Neuron (in vitro differentiated cells): ENCODE measurements at regions not wholly inside any gene's neighbourhood (a gene's known extent, or its start where the extent isn't known, plus 50 kb on each side); places are given as distances from the start of the nearest gene placed in this dataset.

ENCODE experiments used
- H2AFZ ChIP-seq: one replicate; pipeline ENCODE4 v1.6.1; 2013; ENCODE audit warnings: low read depth, mild to moderate bottlenecking, inconsistent platforms, low read length, moderate library complexity
- H3K27me3 ChIP-seq: one replicate; pipeline ENCODE4 v1.6.1; 2013; ENCODE audit warnings: low read length; ENCODE audit not compliant: insufficient read depth
- H3K36me3 ChIP-seq: one replicate; pipeline ENCODE4 v1.6.1; 2013; ENCODE audit warnings: low read length; ENCODE audit not compliant: insufficient read depth
- H3K4me1 ChIP-seq: one replicate; pipeline ENCODE4 v1.6.1; 2013; ENCODE audit warnings: low read length; ENCODE audit not compliant: insufficient read depth
- H3K4me3 ChIP-seq: 2 replicates; pipeline ENCODE4 v1.5.1; 2013; ENCODE audit warnings: mild to moderate bottlenecking, low read length, moderate library complexity
- H3K9me3 ChIP-seq: one replicate; pipeline ENCODE4 v1.6.1; 2013; ENCODE audit warnings: low read length

DNA sequence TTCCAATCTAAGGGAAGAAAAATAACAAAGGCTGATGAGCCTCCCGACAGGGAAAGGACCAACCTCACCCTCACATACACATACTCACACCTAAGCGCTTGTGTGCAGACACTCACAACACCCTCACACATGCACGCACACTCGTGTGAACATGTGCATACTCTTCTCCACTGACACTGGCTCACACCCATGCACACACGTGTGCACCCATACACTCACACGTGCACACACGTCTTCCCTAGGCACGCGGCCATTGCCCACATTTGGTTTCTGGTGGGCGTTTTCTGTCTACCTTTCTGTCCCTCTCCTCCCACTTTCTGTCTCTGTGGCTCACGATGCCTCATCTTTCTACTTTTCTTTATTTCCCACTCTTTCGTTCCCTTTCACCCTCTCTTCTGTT lies 169.7 kb upstream of the MVB12B start:
- Histone ChIP-seq H2AFZ (no peak overlapping the region), H3K27me3 (no peaks in the 10 kb centered on the region), H3K4me3 (no peak overlapping the region), H3K9me3 (no peaks in the 10 kb centered on the region), H3K36me3 (no peaks in the 10 kb centered on the region), H3K4me1 (no peaks in the 10 kb centered on the region)

DNA sequence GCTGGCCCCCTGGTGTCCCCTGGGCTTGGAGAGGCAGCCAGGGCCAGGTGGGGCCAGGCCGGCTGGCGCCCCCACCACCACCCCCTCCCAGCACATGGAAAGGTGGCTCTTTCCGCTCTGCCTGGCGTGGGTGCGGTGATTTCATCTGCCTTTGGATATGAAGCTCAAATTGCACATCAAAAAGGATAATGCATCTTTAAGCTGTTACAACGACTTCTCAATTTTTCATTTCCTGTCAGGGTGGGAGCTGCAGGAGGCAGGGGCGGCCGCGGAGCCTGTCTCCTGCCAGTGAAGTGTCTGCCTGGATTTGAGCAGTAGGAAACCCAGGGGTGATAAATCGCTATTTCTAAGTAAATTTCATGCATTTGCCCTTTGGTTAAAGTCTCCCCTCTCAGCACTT lies 169.2 kb upstream of the MVB12B start:
- H3K4me1 ChIP-seq = no peaks in the 10 kb centered on the region
- no peak overlapping the region for H2AFZ ChIP-seq
- no peaks in the 10 kb centered on the region for H3K36me3 ChIP-seq
- H3K4me3 ChIP-seq = no peak overlapping the region
- H3K9me3 ChIP-seq = no peaks in the 10 kb centered on the region
- H3K27me3 ChIP-seq = no peaks in the 10 kb centered on the region

DNA sequence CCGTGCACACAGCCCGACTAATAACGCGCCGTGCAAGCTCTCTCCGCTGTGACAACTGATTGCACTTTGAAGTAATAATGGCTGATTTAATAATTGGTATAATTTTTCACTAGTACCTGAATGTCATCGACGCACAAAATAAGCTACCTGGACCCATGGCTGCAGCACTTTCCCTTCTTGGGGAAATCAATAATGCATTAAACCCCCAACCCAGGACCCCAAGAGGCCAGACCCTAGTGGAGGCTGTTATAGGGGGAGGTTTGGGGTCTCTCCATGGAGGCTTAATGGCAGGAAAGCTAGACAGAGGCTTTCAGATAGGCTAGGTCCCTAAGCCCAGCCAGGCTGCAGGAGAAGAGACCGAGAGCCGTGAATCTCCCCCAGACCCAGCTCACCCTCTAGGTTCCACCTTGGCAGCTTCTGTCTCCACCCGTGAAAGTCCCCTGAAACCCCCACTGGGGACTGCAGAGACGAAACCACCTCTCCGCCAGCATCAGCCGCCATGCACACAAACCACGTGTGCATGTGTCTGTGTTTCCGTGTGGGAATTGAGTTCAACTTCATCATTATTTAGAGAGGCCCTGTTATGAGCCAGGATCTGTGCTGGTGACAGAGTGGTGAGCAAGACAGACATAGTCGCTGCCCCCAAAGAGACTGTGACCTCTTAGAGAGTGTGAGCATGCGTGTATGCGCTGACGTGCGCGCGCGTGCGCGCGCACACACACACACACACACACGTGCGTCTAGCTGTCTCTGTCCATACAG lies 168.6 kb upstream of the MVB12B start:
- no peak overlapping the region for H3K4me3 ChIP-seq

DNA sequence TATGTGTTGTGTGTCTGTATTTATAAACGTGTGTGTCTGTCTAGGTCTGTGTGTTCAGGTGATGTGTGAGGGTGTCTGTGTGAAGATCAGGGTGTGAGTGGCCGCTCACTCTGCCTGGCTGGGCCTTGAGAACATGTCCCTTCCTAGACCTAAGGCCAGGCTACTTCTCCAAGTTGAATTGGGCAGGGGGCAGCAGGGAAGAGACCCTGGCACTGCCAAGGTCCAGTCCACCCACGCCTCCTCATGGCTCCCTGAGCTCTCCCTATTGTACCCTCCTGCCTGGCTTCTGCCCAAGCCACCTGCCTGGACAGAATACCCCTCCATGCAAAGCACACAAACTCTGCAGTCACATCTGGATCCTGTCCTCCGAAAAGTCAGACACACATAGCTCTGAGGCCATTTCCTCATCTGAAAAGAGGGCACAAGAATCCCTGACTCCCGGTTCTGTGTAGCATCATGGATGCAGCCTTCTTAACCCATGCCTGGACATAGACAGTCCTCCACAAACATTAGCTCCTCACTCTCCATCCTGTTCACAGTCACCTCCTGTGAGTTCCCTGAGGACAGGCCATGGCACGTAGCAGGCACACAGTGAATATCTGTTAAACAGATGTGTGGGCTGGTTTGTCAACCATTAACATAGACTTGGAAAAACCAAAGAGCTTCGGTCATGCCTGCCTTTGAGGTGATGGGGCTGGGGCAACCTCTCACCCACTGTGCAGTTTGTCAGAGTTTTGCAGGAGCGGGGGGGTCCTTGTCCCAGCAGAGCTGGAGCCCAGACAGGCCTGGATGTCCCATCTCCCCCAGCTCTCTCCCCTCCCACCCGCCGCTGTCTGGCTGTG lies 167.8 kb upstream of the MVB12B start:
- no peaks in the 10 kb centered on the region for H3K4me1 ChIP-seq
- no peak overlapping the region for H2AFZ ChIP-seq
- no peaks in the 10 kb centered on the region for H3K27me3 ChIP-seq
- H3K36me3 ChIP-seq = no peaks in the 10 kb centered on the region
- H3K4me3 ChIP-seq = no peak overlapping the region
- no peaks in the 10 kb centered on the region for H3K9me3 ChIP-seq

More for the DNA sequence above, 168.6 kb upstream of the MVB12B start:
- Histone ChIP-seq H3K36me3 (no peaks in the 10 kb centered on the region), H3K27me3 (no peaks in the 10 kb centered on the region), H3K4me1 (no peaks in the 10 kb centered on the region), H2AFZ (no peak overlapping the region), H3K9me3 (no peaks in the 10 kb centered on the region)

DNA sequence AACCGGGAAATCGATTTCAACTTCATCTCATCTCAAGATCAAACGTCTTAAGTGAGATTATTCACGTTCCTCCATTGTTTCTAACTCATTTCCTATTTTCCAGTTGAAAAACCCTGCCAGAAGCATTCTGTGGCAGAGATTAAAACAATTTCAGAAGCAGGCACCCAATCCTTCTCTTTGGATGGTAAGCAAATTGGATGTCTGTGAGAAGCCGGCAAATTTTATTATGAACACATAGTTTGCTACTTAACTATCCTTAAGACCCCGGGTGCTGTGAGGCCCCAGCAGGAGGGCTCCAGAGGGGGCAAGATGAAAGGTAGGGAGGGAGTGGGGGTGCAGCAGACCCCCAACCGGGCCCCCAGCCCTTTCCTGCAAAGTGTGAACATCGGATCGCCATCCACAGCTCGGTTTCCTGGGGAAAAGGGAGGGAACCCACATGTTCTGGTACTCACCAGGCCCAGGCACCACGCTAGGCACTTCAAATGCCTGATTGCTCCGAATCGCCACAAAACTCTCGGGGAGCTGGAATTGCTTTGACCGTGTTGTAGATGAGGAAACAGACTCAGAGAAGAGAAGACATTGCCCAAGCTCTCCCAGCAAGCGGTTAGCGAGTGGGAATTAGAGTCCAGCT lies 167.1 kb upstream of the MVB12B start:
- Histone ChIP-seq H3K36me3 (no peaks in the 10 kb centered on the region), H2AFZ (no peak overlapping the region), H3K27me3 (no peaks in the 10 kb centered on the region), H3K4me1 (no peaks in the 10 kb centered on the region), H3K4me3 (no peak overlapping the region), H3K9me3 (no peaks in the 10 kb centered on the region)

DNA sequence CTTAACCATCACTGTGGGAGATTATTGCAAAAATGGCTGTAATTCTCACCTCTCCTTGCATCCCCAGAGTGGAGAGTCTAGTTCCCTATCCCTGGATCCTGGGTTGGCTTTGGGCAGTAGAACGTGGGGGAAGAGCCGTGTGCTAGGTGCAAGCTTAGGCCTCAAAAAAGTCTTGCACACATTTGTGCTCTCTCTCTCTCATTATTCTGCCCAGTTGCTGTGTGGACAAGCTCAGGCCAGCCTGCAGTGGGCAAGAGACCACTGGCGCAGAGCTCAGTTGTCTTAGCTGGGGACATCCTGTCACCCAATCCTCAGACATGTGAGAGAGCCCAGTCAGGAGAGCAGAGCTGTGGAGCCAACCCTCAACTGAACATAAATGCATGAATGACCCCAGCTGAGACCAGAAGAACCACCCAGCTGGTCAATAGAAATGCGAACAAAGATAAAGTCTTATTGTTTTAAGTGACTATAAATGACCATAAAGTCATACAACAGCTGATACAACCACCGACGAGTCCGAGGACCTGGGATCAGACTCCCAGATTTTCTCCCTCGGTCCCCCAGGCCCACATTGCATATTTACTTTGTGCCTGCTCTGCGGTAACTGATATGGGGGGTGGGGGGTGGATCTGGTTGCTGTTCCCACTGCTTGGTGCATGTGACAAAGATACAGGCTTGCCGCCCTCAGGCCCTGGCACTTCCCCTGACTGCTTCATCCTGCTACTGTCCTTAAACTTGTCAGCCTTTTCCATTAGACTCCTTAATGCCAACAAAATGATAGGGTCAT lies 166.4 kb upstream of the MVB12B start:
- no peaks in the 10 kb centered on the region for H3K9me3 ChIP-seq
- H3K27me3 ChIP-seq = no peaks in the 10 kb centered on the region
- H3K4me3 ChIP-seq = no peak overlapping the region
- no peaks in the 10 kb centered on the region for H3K36me3 ChIP-seq
- H3K4me1 ChIP-seq = no peaks in the 10 kb centered on the region
- H2AFZ ChIP-seq = no peak overlapping the region

DNA sequence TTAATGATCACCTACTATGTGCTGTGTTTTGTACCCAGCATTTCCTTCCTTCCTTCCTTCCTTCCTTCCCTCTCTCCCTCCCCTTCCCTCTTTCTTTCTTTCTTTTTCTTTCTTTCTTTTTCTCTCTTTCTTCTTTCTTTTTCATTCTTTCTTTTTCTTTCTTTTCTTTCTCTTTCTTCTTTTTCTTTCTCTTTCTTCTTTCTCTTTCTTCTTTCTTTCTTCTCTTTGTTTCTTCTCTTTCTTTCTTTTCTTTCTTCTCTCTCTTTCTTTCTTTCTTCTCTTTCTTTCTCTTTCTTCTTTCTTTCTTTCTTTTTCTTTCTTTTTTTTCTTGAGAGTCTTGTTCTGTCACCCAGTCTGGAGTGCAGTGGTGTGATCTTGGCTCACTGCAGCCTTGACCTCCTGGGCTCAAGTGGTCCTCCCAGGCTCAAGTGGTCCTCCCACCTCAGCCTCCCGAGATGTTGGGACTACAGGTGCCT lies 165.7 kb upstream of the MVB12B start:
- Histone ChIP-seq H3K4me1 (no peaks in the 10 kb centered on the region), H3K36me3 (no peaks in the 10 kb centered on the region), H2AFZ (no peak overlapping the region), H3K27me3 (no peaks in the 10 kb centered on the region), H3K9me3 (no peaks in the 10 kb centered on the region), H3K4me3 (no peak overlapping the region)

DNA sequence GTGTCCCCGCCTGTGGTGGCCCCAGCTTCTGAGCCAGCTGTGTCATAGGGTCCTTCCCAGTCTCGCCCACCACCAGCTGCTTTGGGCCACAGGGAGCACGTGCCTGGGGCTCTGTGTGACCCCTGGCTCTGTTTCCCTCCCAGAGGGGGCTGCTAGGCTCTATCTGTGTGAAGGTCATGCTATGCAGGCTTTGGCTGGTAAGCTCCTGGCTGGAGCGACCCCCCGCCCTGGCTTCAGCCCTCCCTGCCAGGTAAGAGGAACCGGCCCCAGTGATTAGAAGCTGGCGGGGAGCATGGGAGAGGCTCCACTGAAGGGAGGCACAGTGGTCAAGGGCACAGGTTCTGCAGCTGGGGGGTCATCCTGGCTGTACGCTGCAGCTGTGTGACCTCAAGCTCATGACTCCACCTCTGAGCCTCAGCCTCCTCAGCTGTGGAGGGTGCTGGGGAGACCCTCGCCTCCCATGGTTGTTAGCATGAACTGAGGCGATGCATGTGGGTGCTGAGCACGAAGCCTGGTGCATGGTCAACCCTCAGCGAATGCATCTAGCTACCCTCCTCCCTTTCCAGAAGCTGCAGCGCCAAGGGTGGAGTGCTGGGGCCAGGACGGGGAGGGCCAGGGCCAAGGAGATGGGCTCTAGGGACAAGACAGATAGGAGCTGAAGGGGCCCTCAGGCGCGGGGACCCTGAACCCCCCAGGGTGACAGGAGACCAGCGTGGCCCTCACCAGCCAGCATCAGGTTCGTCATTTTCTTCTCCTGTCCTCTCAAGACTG lies 163.8 kb upstream of the MVB12B start:
- Histone ChIP-seq H3K27me3 (no peaks in the 10 kb centered on the region), H3K36me3 (no peaks in the 10 kb centered on the region), H3K4me3 (no peak overlapping the region), H3K9me3 (no peaks in the 10 kb centered on the region), H3K4me1 (no peaks in the 10 kb centered on the region), H2AFZ (no peak overlapping the region)

DNA sequence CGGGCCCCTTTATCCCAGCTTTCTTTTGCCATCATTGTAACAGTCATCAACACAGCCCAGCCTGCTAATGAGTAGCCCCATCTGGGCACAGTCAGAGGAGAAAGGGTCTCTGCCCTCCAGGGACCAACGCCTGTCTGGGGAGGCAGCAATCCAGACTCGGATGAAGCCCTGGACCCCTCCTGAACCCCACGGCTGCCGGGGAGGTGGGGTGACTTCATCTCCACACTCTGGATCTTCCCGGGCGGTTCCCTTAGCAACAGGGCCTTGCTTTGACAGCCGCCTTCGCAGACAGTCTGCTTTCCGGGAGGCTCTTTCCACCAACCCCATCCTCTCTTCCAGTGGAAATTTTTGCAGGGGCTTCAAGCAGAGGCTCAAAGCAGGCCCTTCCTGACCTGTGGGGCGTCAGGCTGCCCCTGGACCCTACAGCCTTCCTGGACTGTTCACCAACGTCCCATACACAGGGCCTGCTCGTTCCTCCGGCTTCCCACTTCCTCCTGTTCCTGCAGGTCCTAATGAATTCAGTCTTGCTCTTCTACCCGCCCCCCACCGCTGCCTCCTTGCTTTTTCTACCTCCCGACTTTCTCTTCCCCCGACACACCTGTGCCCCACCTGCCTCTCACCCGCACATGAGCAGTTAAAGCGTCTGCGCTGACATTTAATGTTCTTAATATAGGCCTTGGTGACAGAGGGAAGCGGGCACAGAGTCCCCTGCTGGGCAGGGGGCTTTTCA lies 161.7 kb upstream of the MVB12B start:
- no peaks in the 10 kb centered on the region for H3K9me3 ChIP-seq
- no peaks in the 10 kb centered on the region for H3K4me1 ChIP-seq
- H2AFZ ChIP-seq = no peak overlapping the region
- no peak overlapping the region for H3K4me3 ChIP-seq
- H3K27me3 ChIP-seq = peaks cover 2% of the 10 kb centered on the region
- H3K36me3 ChIP-seq = no peaks in the 10 kb centered on the region

DNA sequence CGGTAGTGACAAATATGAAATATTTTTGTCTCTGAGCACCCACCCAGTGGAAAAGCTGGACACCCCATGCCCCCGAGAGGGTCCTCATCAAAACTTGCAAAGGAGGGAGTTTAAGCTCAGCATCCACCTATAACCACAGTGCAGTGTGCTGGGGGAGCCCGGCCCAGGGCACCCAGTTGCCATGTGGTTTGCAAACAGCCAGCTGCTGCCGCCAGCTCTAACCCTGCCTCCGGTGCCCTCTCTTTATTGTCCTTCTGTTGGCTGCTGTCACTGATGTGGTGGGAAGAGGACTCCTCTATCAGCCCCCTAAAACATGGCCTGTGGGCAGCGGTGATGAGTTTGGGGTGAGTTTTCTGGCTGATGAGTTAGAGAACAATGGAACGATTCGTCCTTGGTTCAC lies 160.9 kb upstream of the MVB12B start:
- Histone ChIP-seq H3K9me3 (no peaks in the 10 kb centered on the region), H3K4me3 (no peak overlapping the region), H2AFZ (no peak overlapping the region), H3K27me3 (peaks cover 9% of the 10 kb centered on the region), H3K4me1 (no peaks in the 10 kb centered on the region), H3K36me3 (no peaks in the 10 kb centered on the region)

DNA sequence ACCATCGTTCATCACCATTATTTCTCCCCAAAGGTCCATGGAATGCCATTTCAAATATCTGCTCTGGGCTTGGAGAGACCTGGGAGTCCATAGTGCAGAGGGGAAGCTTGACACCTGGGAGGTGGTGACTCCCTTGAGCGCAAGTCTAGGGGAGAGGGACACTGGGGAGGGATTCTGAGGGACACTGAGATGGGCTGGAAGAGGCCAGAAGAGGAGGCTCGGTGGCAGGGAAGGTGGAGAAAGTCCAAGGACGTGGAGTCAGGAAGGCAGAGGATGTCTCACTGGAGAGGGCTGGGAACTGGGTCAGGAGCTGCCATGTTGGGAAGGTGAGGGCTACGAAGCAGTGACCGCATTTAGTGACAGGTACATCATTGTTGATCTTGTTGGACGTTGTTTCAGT lies 160.3 kb upstream of the MVB12B start:
- Histone ChIP-seq H2AFZ (no peak overlapping the region), H3K9me3 (no peaks in the 10 kb centered on the region), H3K27me3 (peaks cover 9% of the 10 kb centered on the region), H3K36me3 (no peaks in the 10 kb centered on the region), H3K4me1 (no peaks in the 10 kb centered on the region), H3K4me3 (no peak overlapping the region)

DNA sequence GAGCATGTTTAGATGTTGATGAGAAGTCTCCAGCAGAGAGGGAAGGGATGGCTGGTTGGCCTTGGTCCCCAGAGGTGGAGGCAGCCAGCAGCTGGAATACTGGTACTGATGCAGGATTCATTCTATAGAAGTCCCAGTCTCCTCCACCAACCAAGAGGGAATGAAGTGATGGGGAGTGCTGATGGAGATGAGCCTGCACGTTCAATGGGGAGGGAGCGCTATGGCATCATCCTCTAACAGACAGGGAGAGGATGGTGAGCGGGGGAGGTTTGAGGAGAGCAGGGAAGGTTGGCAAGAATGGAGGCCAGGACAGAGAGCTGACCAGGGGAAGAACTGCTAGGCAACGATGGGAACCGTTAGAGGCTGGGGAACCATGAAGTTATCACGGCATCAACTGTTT lies 159.8 kb upstream of the MVB12B start:
- peaks cover 9% of the 10 kb centered on the region for H3K27me3 ChIP-seq
- no peaks in the 10 kb centered on the region for H3K4me1 ChIP-seq
- no peaks in the 10 kb centered on the region for H3K9me3 ChIP-seq
- no peak overlapping the region for H2AFZ ChIP-seq
- no peak overlapping the region for H3K4me3 ChIP-seq
- H3K36me3 ChIP-seq = no peaks in the 10 kb centered on the region
